ENCODE measurements at regions not wholly inside any gene's neighbourhood (a gene's known extent, or its start where the extent isn't known, plus 50 kb on each side); places are given as distances from the start of the nearest gene placed in this dataset.
"Not testable (repeated sequence)": the region's sequence is repeated elsewhere in the genome, so short reads cannot be mapped to it uniquely, and the experiment has no call there.

DNA sequence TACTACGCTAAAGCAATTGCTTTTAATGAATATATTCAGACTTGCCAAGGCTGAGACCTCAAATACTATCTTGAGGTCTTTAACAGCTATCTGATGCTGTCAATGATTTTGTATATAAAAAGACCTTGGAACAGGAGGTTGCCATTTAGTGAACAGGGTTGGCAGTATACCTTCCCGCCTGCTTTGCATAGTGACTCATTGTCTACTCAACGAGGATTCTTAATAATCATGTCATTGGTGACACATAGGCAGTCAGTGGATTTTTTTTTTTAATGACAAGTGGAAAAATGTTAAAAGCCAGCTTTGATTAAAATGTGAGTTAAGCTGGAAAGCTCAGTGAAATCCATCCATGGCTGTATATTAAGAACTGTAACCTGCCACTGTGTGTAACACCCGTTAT is 164.0 kb downstream of the ASMT start:
- DNase-seq (ENCODE audit: low read depth, low spot score) = no peak

DNA sequence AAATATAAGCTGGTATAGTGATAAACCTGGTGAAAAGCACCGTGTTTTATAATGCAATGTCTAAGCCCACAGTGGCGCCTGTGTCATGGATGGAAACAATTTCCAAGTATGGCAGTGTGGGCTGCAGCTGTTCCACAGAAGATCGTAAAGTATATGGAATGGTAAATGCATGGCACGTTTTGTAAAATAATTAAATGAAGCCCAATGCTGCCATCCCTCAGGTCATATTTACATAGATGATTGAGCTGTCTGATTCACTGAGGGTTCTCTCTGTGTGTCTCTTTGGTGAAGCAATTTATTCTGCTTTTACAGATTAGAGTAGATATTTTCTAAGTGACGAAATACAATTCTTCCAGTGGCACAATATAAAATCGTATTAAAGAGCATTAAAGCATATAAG is 164.8 kb downstream of the ASMT start:
- no peak for DNase-seq (ENCODE audit: low read depth, low spot score)

DNA sequence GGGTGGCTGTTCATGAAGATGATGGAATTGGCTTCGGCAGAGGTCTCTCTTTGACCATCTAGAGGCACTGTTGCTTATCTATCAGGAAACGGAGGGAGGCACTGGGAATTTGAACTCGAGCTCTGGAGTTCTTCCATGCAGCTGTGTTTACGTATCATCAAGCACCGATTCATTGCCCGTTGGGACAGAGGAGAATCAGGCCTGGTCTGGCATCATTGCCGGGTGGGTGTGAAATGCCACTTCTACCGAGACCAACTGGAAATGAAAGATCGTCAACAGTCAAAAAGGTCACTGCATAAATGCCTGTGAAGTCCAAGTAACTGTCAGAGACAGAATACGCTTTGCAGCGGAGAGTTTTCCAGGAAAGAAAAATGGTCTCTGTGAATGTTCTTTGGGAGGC is 166.9 kb downstream of the ASMT start:
- no peak for DNase-seq (ENCODE audit: low read depth, low spot score)

DNA sequence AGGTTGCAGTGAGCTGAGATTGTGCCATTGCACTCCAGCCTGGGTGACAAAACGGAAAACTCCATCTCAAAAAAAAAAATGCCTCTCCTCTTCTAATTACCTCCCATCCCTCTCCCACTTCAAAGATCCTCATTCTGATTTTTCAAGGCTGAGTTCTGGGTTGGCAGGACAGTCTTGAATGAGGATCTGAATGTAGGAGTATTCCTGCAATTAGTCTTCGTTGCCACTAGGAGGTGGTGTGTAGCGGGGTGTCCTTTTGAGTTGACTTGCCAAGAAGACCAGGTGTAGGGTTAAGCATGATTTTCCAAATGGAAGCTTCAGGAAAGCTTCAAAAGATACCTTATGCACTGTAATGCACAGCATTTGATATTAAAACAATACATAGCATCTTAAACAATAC is 169.9 kb downstream of the ASMT start:
- no peak for DNase-seq (ENCODE audit: low read depth, low spot score)

DNA sequence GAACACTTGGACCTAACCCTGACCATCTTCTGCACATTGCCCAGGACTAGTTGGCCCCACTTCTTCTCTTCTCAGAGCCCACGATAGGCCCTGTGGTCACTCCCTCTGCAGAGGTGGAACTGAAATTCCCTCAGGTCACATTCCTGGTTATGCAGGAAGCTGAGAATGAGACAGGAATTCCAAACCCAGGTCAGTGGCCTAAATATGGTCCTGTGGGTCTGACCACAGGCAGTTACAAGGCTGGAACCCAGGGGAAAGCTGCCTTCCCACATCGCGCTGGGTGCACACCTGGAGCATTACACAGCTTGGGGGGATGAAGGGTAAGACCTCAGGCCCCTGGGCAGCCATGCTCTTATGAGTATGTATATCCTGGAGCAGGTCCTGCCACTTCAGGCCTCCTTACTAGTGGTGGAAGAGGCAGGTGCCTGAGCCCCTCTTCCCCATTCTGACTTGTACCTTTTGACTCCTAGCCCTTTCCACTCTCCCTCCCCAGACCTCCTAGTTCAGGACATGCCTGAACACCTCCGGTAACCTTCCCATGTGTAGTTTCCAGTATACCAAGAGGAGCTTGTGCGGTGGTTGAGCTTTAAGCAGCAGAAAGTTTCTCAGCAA is 173.5 kb downstream of the ASMT start:
- no peak for DNase-seq (ENCODE audit: low read depth, low spot score)

DNA sequence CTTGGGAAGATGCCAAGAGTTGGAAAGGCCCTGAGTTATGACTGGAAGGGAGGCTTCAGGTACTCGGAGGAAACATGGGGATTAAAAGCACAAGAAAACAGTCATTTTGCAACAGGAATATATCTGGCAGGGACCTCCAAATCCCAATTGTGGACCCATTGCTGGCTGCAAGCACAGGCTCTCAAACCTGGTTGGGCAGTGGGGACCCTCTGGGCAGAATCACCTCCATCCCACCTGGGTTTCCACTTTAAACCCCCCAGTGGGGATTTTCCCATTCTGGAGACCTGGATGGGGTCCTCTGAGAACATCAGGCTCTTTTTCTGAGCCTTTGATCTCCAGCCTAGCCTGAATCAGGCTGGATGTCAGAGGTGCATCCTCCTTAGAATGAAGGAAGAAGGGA is 177.8 kb downstream of the ASMT start:
- no peak for DNase-seq (ENCODE audit: low read depth, low spot score)

DNA sequence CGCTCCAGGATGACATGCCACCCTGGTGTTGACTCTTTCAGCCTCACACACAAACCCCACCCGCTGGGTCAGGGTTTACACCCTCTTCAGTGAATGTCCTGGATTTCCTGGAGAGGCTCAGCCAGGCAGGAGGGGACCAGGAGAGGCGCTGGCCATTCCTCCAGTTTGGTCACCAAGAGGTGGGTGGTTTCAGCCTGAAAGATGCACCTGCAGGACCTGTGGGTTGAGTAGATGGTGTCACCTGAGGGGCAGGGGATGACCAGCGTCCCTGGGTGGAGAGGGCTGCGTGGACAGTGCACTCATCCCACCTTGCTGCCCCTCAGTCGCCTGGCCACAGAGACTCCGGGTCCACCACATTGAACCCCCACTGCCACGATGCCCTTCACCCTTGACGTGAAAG is 179.7 kb downstream of the ASMT start:
- no peak for DNase-seq (ENCODE audit: low read depth, low spot score)

DNA sequence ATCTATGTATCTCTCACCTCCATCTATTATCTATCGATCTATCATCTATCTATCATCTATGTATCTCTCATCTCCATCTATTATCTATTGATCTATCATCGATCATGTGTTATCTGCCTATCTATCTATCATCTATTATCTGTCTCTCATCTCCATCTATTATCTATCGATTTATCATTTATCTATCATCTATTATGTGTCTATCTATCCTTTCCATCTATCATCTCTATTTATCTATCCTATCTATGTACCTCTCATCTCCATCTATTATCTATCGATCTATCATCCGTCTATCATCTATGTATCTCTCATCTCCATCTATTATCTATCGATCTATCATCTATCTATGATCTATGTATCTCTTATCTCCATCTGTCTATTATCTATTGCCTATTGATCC is 188.1 kb downstream of the ASMT start:
- no peak for DNase-seq (ENCODE audit: low read depth, low spot score)

DNA sequence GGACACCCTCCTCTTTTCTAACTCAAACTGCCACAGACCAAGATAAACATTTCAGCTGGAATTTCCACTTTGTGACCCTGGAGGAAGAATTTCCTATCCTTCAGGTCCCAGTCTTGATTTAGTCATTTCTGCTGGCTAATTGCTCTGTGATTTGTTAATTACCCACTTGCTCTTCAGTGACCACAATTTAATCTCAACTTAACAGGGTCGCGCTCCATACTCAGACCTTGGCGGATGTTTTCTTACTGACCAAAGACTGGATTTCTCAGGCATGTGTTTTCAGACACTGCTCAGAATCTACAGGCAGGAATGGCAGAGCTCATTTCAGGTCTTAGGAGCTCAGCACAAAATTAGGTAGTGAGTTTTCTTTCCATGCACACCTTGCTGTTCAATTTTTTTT is 188.9 kb downstream of the ASMT start:
- no peak for DNase-seq (ENCODE audit: low read depth, low spot score)

DNA sequence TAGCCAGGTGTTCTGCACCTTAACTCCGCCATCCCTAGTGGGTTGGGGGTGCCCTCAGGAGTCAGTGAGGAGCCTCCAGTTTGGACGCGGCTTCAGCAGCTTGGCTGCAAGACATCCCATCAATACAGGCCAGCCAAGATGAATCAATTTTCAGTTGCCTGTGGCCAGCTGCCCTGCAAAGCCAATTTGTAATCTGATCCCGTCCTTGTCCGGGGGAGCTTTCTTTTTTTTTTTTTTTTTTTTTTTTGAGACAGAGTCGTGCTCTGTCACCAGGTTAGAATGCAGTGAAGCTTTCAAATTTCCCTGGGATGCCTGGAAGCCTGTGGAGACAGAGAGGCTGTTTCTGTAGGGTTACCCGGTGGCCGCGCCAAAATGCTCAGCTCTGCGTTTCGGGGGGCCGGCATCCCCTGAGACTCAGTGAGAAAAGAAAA is 192.5 kb downstream of the ASMT start:
- no peak for DNase-seq (ENCODE audit: low read depth, low spot score)

DNA sequence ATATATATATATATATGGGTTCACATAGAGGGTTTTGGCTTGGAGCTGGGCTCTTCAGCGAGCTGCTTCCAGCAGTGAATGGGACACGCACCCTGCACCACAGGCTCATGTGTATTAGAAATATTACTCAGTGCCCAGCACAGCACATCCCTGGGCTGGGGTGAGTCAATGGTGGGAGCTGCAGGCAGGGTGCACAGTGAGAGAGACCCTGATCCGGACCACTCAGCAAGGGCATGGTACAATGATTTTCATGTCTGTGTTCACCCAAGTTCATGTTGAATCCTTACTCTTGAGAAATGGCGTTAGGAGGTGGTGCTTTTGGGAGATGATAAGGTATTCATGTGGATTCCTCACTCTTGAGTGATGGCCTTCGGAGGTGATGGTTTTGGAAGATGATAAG is 194.7 kb downstream of the ASMT start:
- DNase-seq (ENCODE audit: low read depth, low spot score) = no peak

DNA sequence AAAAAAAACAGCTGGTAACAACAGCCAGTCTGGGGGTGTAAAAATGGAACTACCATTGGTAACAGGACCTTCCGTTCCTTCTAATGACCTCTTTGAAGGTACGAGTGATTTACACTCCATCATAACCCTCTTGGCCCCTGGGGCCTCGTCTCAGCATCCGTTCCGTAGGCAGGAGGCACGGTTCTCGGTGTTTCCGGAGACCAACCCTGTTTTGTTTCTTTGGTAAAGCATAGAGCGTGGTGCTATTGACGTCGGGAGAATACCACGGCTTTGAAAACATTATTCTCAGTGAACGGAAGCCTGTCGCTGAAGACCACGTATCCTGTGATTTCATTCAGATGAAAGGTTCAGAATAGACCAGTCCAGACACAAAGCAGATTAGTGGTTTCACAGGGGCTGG is 198.9 kb downstream of the ASMT start:
- DNase-seq (ENCODE audit: low read depth, low spot score) = no peak

DNA sequence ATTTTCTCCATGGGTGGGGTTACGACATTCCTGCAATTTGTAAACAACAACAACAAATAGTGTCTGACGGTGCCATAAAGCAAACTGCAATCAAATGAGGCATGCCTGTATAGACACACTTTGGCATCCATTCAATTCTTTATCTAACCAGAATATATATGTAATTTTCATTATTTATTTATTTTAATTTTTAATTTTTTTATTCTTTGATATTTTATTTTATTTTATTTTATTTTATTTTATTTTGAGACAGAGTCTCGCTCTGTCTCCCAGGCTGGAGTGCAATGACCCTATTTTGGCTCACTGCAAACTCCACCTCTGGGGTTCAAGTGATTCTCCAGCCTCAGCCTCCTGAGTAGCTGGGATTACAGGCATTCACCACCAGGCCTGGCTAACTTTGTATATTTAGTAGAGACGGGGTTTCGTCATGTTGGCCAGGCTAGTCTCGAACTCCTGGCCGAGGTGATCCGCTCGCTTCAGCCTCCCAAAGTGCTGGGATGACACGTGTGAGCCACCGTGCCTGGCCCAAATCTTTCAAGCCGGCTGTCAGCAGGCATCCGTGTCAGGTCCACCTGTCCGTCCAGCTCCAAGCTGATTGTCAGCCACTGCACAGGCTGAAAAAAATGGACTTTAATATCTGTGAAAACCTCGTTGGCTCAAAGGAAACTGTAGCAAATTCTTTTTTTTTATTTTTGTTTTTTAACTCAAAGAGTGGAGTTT is 200.8 kb downstream of the ASMT start:
- no peak for DNase-seq (ENCODE audit: low read depth, low spot score)

DNA sequence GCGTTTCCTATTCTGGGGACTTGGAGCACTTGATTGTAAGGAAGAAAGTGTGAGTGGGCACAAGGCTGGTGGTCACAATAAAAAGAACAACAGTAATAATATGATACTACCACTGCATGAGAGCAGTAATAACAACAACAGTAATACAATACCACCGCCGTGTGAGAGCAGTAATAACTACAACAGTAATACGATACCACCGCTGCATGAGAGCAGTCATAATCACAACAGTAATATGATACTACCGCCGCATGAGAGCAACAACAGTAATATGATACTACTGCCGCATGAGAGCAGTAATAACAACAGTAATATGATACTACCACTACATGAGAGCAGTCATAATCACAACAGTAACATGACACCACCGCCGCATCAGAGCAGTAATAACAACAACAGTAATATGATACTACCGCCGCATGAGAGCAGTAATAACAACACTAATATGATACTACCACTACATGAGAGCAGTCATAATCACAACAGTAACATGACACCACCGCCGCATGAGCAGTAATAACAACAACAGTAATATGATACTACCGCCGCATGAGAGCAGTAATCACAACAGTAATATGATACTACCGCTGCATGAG is 201.6 kb downstream of the ASMT start:
- not testable (repeated sequence) for DNase-seq (ENCODE audit: low read depth, low spot score)

DNA sequence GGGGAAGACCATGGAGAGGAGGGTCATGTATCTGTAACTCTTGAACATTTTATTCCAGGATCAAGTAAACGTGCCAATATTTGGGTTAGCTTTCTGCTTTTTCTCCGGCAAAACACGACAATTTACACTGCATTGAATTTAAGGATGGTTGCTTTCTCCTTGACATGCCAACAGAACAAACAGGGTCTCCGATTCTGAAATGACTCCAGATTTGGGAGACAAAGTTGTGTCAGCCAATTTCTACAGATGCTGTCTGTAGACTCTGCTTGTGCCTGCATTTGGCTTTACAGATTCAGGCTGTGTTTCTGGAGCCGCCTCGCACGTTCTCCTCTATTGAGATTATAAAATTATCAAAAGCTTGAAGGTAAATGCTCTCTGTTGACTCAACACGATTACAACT is 207.0 kb downstream of the ASMT start:
- DNase-seq (ENCODE audit: low read depth, low spot score) = no peak

DNA sequence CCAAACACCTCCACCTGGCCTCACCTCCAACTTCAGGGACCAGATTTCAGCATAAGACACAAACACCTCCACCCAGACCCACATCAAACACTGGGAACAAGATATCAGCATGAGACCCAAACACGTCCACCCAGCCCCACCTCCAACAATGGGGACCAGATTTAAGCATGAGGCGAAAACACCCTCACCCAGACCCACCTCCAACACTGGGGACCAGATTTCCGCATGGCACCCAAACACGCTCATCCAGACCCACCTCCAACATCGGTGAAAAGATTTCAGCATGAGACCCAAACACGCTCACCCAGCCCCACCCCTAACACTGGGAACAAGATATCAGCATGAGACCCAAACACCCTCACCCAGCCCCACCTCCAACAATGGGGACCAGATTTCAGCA is 210.0 kb downstream of the ASMT start:
- no peak for DNase-seq (ENCODE audit: low read depth, low spot score)

DNA sequence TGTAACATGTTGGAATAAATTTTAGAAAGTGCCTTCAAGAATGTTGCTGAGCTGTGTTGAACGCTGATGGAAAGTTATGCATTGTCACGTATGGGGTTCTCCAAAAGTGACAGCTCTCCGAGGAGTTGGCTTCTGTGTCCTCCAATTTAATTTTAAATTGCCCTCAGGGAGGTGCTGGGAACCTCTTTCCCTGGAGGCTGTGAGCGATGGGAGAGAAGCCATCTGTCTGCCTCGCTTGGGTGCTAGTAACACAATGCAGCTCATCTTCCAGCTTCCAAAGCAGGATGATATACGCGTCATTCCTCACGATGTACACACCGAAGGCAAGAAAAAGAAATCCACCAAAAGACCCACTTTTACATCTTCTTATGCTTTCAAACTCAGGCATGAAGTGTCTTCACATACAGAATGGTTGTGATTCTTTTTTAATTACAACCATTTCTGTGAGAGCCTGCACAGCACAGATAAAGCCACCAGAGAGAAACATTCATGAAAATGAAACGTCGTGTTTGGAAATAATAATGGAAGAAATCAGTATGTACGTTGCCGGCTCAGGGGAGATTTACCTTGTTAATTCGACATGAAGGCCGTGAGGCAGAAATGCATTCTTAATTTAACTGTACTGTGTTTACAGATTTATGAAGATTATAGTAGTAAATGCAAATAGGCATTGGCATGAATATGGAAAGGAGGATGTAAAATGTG is 218.9 kb downstream of the ASMT start:
- no peak for DNase-seq (ENCODE audit: low read depth, low spot score)

DNA sequence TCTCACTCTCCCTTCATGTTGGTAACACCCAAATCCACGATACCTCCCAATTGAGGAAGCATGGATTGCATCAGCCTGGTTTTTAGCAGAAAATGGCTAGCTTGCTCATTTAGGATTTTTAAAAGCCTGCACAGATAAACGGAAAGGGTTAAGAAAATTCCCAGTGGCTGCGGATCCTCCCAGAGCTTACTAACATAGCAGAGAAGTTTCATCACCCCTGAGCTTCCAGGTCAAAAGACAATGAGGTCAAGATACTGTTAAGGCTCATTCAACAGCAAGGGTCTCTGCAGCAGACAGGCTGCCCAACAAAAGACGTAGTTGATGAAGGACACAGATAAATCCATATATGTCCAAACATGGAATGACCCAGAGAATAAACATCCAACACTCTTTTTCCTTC is 220.2 kb downstream of the ASMT start:
- DNase-seq (ENCODE audit: low read depth, low spot score) = no peak

DNA sequence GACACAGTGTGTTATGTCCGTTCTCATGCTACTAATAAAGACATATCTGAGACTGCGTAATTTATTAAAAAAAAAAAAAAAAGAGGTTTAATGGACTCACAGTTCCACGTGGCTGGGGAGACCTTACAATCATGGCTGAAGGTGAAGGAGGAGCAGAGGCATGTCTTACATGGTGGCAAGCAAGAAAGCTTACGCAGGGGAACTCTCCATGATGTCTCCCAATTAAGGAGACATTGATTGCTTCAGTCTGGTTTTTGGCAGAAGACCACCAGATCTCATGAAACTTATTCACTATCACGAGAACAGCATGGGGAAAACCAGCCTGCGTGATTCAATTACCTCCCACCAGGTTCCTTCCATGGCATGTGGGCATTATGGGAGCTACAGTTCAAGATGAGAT is 221.8 kb downstream of the ASMT start:
- DNase-seq (ENCODE audit: low read depth, low spot score) = no peak

DNA sequence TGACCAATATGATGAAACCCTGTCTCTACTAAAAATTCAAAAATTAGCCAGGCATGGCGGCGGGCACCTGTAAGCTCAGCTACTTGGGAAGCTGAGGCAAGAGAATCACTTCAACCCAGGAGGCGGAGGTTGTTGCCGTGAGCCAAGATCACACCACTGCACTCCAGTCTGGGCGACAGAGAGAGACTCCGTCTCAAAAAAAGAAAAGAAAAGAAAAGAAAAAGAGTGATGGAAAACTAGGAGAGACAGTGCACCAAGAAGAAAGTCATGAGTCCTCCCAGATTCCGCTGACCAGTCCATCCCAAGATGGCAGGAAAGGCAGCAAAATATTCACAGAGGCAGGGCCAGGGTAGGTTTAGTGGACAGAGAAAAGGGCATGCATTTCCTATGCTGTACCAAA is 226.9 kb downstream of the ASMT start:
- DNase-seq (ENCODE audit: low read depth, low spot score) = no peak

DNA sequence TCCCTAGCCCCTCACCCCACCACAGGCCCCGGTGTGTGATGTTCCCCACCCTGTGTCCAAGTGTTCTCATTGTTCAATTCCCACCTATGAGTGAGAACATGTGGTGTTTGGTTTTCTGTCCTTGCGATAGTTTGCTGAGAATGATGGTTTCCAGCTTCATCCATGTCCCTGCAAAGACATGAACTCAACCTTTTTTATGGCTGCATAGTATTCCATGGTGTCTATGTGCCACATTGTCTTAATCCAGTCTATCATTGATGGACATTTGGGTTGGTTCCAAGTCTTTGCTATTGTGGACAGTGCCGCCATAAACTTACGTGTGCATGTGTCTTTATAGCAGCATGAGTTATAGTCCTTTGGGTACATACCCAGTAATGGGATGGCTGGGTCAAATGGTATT is 232.1 kb downstream of the ASMT start:
- not testable (repeated sequence) for DNase-seq (ENCODE audit: low read depth, low spot score)

DNA sequence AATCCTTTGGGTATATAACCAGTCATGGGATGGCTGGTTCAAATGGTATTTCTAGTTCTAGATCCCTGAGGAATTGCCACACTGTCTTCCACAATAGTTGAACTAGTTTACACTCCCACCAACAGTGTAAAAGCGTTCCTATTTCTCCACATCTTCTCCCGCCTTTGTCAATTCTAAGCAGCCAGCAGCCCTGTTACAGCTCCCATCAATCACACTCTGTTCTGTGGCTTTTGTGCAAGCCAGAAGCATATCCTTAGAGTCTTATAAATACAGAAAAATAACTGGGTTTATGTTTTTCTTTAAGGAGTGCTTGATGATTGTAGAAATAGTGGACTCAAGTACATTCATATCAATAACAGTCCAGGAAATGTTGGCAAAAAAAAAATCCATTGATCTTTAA is 232.9 kb downstream of the ASMT start:
- DNase-seq (ENCODE audit: low read depth, low spot score) = not testable (repeated sequence)

DNA sequence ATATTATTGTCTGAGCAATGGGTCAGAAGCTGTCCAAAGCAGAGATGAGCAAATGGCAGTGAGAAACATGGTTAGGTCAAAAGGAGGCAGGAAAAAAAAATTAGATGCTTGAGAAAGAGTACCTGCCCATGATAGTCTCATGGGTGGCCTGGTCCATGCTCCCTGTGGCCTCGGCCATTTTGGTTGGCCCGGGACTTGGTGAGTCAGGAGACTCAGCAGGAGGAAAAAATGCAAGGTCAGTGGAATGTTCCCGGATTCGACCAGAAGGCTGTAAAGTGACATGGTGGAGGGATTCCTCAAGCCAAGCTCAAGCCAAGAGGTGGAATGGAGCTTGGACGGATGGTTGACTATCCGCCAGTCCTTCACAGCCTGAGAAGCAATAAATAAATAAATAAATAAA is 236.7 kb downstream of the ASMT start:
- DNase-seq (ENCODE audit: low read depth, low spot score) = no peak
